Skeletal muscle cell (primary cell): ENCODE measurements at regions not wholly inside any gene's neighbourhood (a gene's known extent, or its start where the extent isn't known, plus 50 kb on each side); places are given as distances from the start of the nearest gene placed in this dataset.
"Not testable (repeated sequence)": the region's sequence is repeated elsewhere in the genome, so short reads cannot be mapped to it uniquely, and the experiment has no call there.

ENCODE experiments used
- DNase-seq: peaks from one replicate; pipeline ENCODE4 v3.0.0-alpha.2; 2010; ENCODE audit warnings: low read depth
- H3K4me3 ChIP-seq: 2 replicates; pipeline ENCODE4 v1.5.1; 2011; ENCODE audit warnings: low read depth, mild to moderate bottlenecking, control low read depth, low read length, moderate library complexity

- H3K4me3 ChIP-seq, DNase-seq: not testable (repeated sequence)
These were observed 64.3 kb upstream of the EEF2KMT start for GRCh38 chr16:5161888-5162287.

- not testable (repeated sequence) for DNase-seq, H3K4me3 ChIP-seq
These were observed 62.4 kb upstream of the EEF2KMT start for GRCh38 chr16:5160010-5160409.

- not testable (repeated sequence) for H3K4me3 ChIP-seq
These were observed 61.9 kb upstream of the EEF2KMT start for GRCh38 chr16:5159537-5159936.

DNA sequence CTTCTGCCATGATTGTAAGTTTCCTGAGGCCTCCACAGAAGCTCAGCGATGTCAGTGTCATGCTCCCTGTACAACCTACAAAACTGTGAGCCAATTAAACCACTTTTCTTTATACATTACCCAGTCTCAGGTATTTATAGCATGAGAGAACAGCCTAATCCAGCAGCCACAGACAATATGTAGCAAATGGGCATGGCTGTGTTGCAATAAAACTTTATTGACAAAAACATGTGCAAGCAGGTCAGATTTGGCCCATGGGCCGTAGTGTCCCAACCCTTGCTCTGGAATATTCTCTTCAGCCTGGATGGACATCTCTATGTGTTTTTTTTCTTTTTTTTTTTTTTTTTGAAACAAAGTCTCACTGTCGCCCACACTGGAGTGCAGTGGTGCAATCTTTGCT lies 60.9 kb upstream of the EEF2KMT start:
- no peak for DNase-seq
- no peak overlapping the region for H3K4me3 ChIP-seq

More at GRCh38 chr16:5159537-5159936, 61.9 kb upstream of the EEF2KMT start:
- not testable (repeated sequence) for DNase-seq

DNA sequence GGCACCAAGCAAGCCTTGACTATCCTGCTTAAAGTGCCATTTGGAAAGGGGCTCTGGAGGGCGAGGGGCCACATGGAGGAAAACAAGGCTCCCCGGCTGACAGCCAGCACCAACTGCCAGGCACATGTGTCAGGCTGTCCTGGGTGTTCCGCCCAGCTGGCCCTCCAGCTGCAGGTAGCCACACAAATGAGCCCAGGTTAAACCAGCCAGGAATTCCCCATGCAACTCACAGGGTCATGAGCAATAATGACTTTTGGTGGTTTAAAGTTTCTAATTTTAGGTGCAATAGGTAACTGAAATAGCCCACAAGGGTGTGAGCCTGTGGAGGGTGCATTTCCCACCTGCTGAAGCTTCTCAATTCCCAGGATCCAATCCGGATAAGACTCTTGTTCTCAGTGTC lies 58.9 kb upstream of the EEF2KMT start:
- not testable (repeated sequence) for H3K4me3 ChIP-seq, DNase-seq

GRCh38 chr16:5154006-5154405 lies 56.4 kb upstream of the EEF2KMT start:
- not testable (repeated sequence) for DNase-seq, H3K4me3 ChIP-seq

DNA sequence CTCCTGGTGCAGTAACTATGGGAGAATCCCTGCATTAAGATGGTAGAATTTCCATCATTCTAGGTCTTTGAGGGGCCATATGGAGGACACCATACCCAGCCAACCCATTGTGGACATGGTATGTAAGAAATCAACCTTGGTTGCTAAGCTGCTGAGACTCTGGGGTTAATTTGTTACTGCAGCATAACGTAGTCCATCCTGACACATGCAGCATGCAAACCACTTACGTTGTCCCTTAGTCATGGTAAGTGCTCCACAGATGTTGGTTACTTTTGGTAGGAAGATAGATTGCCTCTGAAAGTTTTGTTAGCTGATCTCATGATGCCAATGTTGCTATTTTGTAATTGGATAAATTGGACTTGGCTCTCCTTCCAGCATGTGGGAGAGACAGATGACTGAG lies 53.8 kb upstream of the EEF2KMT start:
- not testable (repeated sequence) for H3K4me3 ChIP-seq, DNase-seq
